ENCODE measurements at regions not wholly inside any gene's neighbourhood (a gene's known extent, or its start where the extent isn't known, plus 50 kb on each side); places are given as distances from the start of the nearest gene placed in this dataset.

- no peak for TF ChIP-seq POLR2A (IDR thresholded peaks at IDR 0.05)
- TF ChIP-seq, protein P1, sequence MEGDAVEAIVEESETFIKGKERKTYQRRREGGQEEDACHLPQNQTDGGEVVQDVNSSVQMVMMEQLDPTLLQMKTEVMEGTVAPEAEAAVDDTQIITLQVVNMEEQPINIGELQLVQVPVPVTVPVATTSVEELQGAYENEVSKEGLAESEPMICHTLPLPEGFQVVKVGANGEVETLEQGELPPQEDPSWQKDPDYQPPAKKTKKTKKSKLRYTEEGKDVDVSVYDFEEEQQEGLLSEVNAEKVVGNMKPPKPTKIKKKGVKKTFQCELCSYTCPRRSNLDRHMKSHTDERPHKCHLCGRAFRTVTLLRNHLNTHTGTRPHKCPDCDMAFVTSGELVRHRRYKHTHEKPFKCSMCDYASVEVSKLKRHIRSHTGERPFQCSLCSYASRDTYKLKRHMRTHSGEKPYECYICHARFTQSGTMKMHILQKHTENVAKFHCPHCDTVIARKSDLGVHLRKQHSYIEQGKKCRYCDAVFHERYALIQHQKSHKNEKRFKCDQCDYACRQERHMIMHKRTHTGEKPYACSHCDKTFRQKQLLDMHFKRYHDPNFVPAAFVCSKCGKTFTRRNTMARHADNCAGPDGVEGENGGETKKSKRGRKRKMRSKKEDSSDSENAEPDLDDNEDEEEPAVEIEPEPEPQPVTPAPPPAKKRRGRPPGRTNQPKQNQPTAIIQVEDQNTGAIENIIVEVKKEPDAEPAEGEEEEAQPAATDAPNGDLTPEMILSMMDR (IDR thresholded peaks at IDR 0.05), result no peak
Measured at GRCh38 chr17:45688820-45689219, 95.3 kb upstream of the CRHR1 start.

Measured in testis (tissue), 2 donors.